Thoracic aorta (tissue), 2 donors: ENCODE measurements at regions not wholly inside any gene's neighbourhood (a gene's known extent, or its start where the extent isn't known, plus 50 kb on each side); places are given as distances from the start of the nearest gene placed in this dataset.

Experiments
- ATAC-seq: fragments of 150-250 bp; one replicate; pipeline ENCODE4 v1.8.0; 2017; ENCODE audit warnings: low read depth; ENCODE audit not compliant: insufficient number of reproducible peaks, low FRiP score
- DNase-seq: peaks from one replicate; pipeline ENCODE4 v3.0.0-alpha.2; 2020; ENCODE audit warnings: low spot score
- H3K27ac ChIP-seq, 2 donors: fragments of 200-600 bp; sonication (generic); 1 replicate in 1 of 2; 2 replicates in 1 of 2; pipeline ENCODE4 v1.5.1; 2016; ENCODE audit warnings: mild to moderate bottlenecking in 2 of 2, moderate library complexity in 2 of 2
- H3K27me3 ChIP-seq: fragments of 200-600 bp; sonication (generic); replicated peaks from 2 replicates; pipeline ENCODE4 v1.6.0; 2016; ENCODE audit warnings: mild to moderate bottlenecking; ENCODE audit not compliant: insufficient read depth
- H3K36me3 ChIP-seq: fragments of 200-600 bp; sonication (generic); one replicate; pipeline ENCODE4 v1.5.1; 2016
- H3K4me1 ChIP-seq, 2 donors: fragments of 200-600 bp; sonication (generic); 1 replicate in 1 of 2; 2 replicates in 1 of 2; pipeline versions ENCODE4 v1.5.1 to v1.6.0; 2016; ENCODE audit warnings: low read depth in 2 of 2, mild to moderate bottlenecking in 1 of 2; ENCODE audit not compliant: control insufficient read depth in 1 of 2
- H3K4me3 ChIP-seq: fragments of 200-600 bp; sonication (generic); 2 replicates; pipeline ENCODE4 v1.5.1; 2016; ENCODE audit warnings: mild to moderate bottlenecking
- H3K9me3 ChIP-seq: fragments of 200-600 bp; sonication (generic); 2 replicates; pipeline ENCODE4 v1.5.1; 2016
- CTCF ChIP-seq: fragments of 200-600 bp; sonication (generic); IDR thresholded peaks from one replicate; pipeline ENCODE4 v1.5.1; 2019; ENCODE audit warnings: antibody characterized with exemption

DNA sequence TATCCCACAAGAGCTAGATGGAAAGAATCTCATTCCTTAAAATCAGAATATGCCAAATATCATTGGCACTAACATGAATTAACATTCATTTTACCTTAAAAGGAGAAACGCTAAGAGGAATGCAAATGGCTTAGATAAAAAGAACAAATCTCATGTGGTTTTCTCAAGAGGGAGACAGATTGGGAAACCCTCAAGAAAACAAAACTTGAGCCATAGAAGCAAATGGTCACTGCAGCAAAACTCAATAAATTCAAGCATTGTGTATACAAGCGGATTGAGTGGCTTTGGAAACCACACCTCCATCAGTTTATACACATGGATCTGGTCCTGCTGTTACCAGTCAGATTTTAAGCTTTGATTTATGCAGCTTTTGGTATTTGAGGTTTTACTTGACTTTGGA lies 1331.8 kb upstream of the ZEB2 start:
- no peaks in the 10 kb centered on the region for H3K27me3 ChIP-seq
- no peak overlapping the region for H3K4me3 ChIP-seq
- H3K4me1 ChIP-seq = peaks cover 6 to 8% of the 10 kb centered on the region in 2 donors
- no peak for DNase-seq
- TF ChIP-seq CTCF = no peak
- H3K9me3 ChIP-seq = no peaks in the 10 kb centered on the region
- no peak overlapping the region for H3K27ac ChIP-seq
- no peak for ATAC-seq
- H3K36me3 ChIP-seq = no peaks in the 10 kb centered on the region

- no peaks in the 10 kb centered on the region for H3K36me3 ChIP-seq
- no peaks in the 10 kb centered on the region for H3K27me3 ChIP-seq
- H3K4me3 ChIP-seq = no peak overlapping the region
Observed at GRCh38 chr2:145849466-145849865, 1329.5 kb upstream of the ZEB2 start.

DNA sequence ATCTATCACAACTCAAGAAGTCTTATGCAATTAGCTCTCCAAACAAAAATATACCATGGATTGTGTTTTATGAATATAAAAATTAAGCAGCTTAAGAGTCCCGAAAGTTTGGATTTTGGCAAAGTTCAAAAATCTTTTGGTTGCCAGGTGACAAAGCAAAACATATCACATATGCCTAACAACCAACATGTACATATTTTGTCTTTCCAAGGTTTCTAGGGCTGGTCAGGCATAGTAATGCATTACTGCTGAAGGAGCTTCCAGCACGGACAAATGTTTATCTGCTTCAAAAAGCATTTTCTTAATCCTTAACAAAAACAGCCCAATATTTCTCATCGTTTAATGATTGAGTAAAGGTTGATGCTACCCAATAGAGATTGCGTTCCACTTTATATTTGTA lies 1327.1 kb upstream of the ZEB2 start:
- no peak overlapping the region for H3K27ac ChIP-seq
- H3K4me3 ChIP-seq = no peak overlapping the region
- H3K27me3 ChIP-seq = no peaks in the 10 kb centered on the region
- DNase-seq (no peak), ATAC-seq (no peak)
- no peaks in the 10 kb centered on the region for H3K36me3 ChIP-seq
- H3K9me3 ChIP-seq = no peaks in the 10 kb centered on the region
- TF ChIP-seq CTCF = no peak
- H3K4me1 ChIP-seq = peaks cover 3 to 4% of the 10 kb centered on the region in 2 donors

More at GRCh38 chr2:145849466-145849865, 1329.5 kb upstream of the ZEB2 start:
- ATAC-seq (no peak), DNase-seq (no peak)
- H3K27ac ChIP-seq = no peak overlapping the region
- H3K9me3 ChIP-seq = no peaks in the 10 kb centered on the region
- peaks cover 6 to 8% of the 10 kb centered on the region in 2 donors for H3K4me1 ChIP-seq
- TF ChIP-seq CTCF = no peak

- H3K27ac ChIP-seq = no peak overlapping the region
- H3K9me3 ChIP-seq = no peaks in the 10 kb centered on the region
- ATAC-seq (no peak), DNase-seq (no peak)
- no peaks in the 10 kb centered on the region for H3K36me3 ChIP-seq
- no peaks in the 10 kb centered on the region for H3K27me3 ChIP-seq
- H3K4me1 ChIP-seq = no peaks in the 10 kb centered on the region
- H3K4me3 ChIP-seq = no peak overlapping the region
- TF ChIP-seq CTCF = no peak
Observed at GRCh38 chr2:145845923-145846322, 1326.0 kb upstream of the ZEB2 start.

DNA sequence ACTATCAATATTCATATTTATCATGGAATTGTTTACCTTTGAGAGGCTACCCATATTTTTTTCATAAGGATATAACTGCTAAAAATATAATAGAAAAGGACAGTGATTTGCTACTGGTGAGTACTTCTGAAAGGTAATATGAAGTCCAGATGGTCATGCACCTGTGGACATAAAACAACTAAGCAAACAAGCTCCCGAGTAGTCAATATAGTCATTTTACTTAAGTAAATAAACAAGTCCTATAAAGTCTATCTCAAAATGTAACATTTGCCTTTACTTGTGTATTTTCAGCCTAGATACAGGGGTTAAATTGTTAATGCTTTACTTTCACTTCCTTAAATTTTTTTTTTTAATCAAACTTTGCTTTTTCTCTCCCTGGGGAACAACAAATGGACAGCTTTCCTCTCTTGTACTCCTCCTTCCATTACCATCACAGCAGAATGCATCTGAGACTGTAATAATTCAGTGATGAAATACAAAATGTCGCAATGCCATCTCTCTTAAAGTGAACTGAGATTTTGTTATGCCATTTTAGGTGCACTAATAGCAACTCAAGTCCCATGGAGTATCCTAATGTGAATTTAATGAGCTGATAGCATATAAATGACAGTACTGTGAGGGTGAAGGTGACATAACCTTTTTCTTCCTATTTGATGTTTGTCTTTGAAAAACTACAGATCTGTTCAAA lies 1325.4 kb upstream of the ZEB2 start:
- no peak overlapping the region for H3K4me3 ChIP-seq
- H3K27ac ChIP-seq = no peak overlapping the region
- no peak for DNase-seq
- no peaks in the 10 kb centered on the region for H3K27me3 ChIP-seq
- no peak for TF ChIP-seq CTCF
- H3K4me1 ChIP-seq = no peaks in the 10 kb centered on the region
- ATAC-seq = no peak
- H3K9me3 ChIP-seq = no peaks in the 10 kb centered on the region
- H3K36me3 ChIP-seq = no peaks in the 10 kb centered on the region
